Fibroblast of skin of left biceps (primary cell): ENCODE measurements at regions not wholly inside any gene's neighbourhood (a gene's known extent, or its start where the extent isn't known, plus 50 kb on each side); places are given as distances from the start of the nearest gene placed in this dataset.
A peak's percentile ranks its signal among the peaks of the same experiment; 100 is the strongest.

Experiments
- DNase-seq, 2 experiments: peaks; one replicate each; pipeline ENCODE4 v3.0.0-alpha.2; 2013; ENCODE audit warnings: low read depth in 2 of 2

GRCh38 chr10:59595593-59595992 lies 114.1 kb downstream of the SLC16A9 start:
- no peak for DNase-seq

GRCh38 chr10:59593768-59594167 lies 115.9 kb downstream of the SLC16A9 start:
- DNase-seq: no peak

GRCh38 chr10:59589796-59590195 lies 119.9 kb downstream of the SLC16A9 start:
- DNase-seq: no peak

GRCh38 chr10:59588791-59589190 lies 120.9 kb downstream of the SLC16A9 start:
- no peak for DNase-seq

GRCh38 chr10:59587756-59588140 lies 121.9 kb downstream of the SLC16A9 start:
- DNase-seq: no peak

GRCh38 chr10:59587083-59587755 lies 122.4 kb downstream of the SLC16A9 start:
- DNase-seq: no peak

- DNase-seq: no peak
Observed at GRCh38 chr10:59586407-59586891, 123.2 kb downstream of the SLC16A9 start.

- DNase-seq: no peak
Observed at GRCh38 chr10:59585046-59585700, 124.5 kb downstream of the SLC16A9 start.

GRCh38 chr10:59582780-59583179 lies 126.9 kb downstream of the SLC16A9 start:
- DNase-seq: no peak

GRCh38 chr10:59582058-59582457 lies 127.6 kb downstream of the SLC16A9 start:
- no peak for DNase-seq

- no peak for DNase-seq
Observed at GRCh38 chr10:59580026-59580863, 129.4 kb downstream of the SLC16A9 start.

- no peak for DNase-seq
Observed at GRCh38 chr10:59578741-59579140, 130.9 kb downstream of the SLC16A9 start.

- DNase-seq: no peak
Observed at GRCh38 chr10:59577984-59578383, 131.7 kb downstream of the SLC16A9 start.

GRCh38 chr10:59575269-59575668 lies 134.4 kb downstream of the SLC16A9 start:
- DNase-seq: no peak

- DNase-seq: peak; percentile 62 to 64
Observed at GRCh38 chr10:59563531-59563930, 146.1 kb downstream of the SLC16A9 start.

GRCh38 chr10:59562126-59562525 lies 147.5 kb downstream of the SLC16A9 start:
- no peak for DNase-seq

- peak; percentile 19 to 25 for DNase-seq
Observed at GRCh38 chr10:59561477-59562121, 148.1 kb downstream of the SLC16A9 start.

- no peak for DNase-seq
Observed at GRCh38 chr10:59560990-59561389, 148.7 kb downstream of the SLC16A9 start.

- DNase-seq: no peak
Observed at GRCh38 chr10:59560161-59560560, 149.5 kb downstream of the SLC16A9 start.

- no peak for DNase-seq
Observed at GRCh38 chr10:59558066-59558465, 151.6 kb downstream of the SLC16A9 start.

GRCh38 chr10:59557642-59558041 lies 152.0 kb downstream of the SLC16A9 start:
- DNase-seq: no peak

GRCh38 chr10:59557052-59557451 lies 152.6 kb downstream of the SLC16A9 start:
- DNase-seq: no peak
